PC-3 (cell line): ENCODE measurements at regions not wholly inside any gene's neighbourhood (a gene's known extent, or its start where the extent isn't known, plus 50 kb on each side); places are given as distances from the start of the nearest gene placed in this dataset.

Experiments used
- EZH2 ChIP-seq: fragments of 300-600 bp; sonication (generic); IDR thresholded peaks from one replicate; pipeline ENCODE4 v1.6.1; 2017; ENCODE audit warnings: antibody characterized with exemption, mild to moderate bottlenecking, low read length; ENCODE audit not compliant: unreplicated experiment
- EZH2phosphoT487 ChIP-seq: fragments of 300-600 bp; sonication (generic); IDR thresholded peaks from 2 replicates; pipeline ENCODE4 v1.6.1; 2018; ENCODE audit warnings: mild to moderate bottlenecking, antibody characterized with exemption, low read length, borderline replicate concordance
- TF ChIP-seq, protein P1 (sequence below): fragments of 300-600 bp; sonication (generic); conservative IDR thresholded peaks from 2 replicates; pipeline ENCODE4 v1.5.1; 2017; ENCODE audit warnings: antibody characterized with exemption, low read depth, mild to moderate bottlenecking, low read length

DNA sequence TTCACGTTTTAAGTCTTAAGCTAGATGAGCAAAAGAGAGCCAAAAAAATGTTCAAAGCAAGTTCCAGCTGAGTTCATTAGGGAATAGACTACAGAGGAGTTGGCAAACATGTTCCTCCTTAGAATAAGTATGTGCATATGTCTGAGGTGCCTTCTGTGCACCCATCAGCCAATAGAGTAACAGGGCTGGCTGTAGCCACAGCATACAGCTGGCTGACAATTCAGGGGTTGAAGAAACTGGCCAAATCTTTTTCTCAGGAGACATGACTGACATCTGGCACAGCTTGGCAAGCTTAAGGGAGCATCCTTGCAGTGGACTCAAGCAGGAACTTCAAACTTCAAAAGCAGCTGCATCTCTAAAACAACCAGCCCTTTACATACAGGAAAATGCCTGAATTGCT lies 414.8 kb upstream of the PCDH20 start:
- TF ChIP-seq, protein P1, sequence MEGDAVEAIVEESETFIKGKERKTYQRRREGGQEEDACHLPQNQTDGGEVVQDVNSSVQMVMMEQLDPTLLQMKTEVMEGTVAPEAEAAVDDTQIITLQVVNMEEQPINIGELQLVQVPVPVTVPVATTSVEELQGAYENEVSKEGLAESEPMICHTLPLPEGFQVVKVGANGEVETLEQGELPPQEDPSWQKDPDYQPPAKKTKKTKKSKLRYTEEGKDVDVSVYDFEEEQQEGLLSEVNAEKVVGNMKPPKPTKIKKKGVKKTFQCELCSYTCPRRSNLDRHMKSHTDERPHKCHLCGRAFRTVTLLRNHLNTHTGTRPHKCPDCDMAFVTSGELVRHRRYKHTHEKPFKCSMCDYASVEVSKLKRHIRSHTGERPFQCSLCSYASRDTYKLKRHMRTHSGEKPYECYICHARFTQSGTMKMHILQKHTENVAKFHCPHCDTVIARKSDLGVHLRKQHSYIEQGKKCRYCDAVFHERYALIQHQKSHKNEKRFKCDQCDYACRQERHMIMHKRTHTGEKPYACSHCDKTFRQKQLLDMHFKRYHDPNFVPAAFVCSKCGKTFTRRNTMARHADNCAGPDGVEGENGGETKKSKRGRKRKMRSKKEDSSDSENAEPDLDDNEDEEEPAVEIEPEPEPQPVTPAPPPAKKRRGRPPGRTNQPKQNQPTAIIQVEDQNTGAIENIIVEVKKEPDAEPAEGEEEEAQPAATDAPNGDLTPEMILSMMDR: no peak
- TF ChIP-seq EZH2phosphoT487 (no peak), EZH2 (no peak)
